ENCODE measurements at regions not wholly inside any gene's neighbourhood (a gene's known extent, or its start where the extent isn't known, plus 50 kb on each side); places are given as distances from the start of the nearest gene placed in this dataset.

GRCh38 chr1:186735463-186735862 is 55.2 kb upstream of the PTGS2 start:
- no peak for DNase-seq

- no peak for DNase-seq
These were observed 50.9 kb upstream of the PTGS2 start for GRCh38 chr1:186730951-186731729.
